IPS DF 19.7 (cell line): ENCODE measurements at regions not wholly inside any gene's neighbourhood (a gene's known extent, or its start where the extent isn't known, plus 50 kb on each side); places are given as distances from the start of the nearest gene placed in this dataset.
"Not testable (repeated sequence)": the region's sequence is repeated elsewhere in the genome, so short reads cannot be mapped to it uniquely, and the experiment has no call there.

Experiments used
- DNase-seq: peaks from one replicate; pipeline ENCODE4 v3.0.0-alpha.2; 2013; ENCODE audit warnings: low read depth, low spot score

DNA sequence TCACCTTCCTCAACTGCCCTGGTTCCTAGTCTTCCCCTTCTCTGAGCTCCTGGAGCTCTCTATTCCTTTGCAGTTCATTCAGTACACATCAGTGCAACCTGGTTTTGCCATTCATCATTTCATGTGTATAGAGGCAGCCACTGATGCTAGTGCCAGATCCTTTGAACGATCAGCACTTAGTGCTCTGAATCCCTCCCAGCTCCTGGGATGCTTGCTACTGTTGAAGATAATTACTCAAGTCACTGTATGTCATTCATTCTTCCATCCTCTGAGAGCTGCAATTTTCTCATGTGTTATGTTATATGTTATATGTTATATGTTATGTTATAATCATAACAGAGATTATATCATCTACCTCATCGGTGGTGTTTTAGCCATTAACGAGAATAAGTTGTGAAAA, 98.5 kb upstream of the UXS1 start:
- DNase-seq, result no peak

GRCh38 chr2:106288873-106289272, 94.8 kb upstream of the UXS1 start:
- no peak for DNase-seq

DNA sequence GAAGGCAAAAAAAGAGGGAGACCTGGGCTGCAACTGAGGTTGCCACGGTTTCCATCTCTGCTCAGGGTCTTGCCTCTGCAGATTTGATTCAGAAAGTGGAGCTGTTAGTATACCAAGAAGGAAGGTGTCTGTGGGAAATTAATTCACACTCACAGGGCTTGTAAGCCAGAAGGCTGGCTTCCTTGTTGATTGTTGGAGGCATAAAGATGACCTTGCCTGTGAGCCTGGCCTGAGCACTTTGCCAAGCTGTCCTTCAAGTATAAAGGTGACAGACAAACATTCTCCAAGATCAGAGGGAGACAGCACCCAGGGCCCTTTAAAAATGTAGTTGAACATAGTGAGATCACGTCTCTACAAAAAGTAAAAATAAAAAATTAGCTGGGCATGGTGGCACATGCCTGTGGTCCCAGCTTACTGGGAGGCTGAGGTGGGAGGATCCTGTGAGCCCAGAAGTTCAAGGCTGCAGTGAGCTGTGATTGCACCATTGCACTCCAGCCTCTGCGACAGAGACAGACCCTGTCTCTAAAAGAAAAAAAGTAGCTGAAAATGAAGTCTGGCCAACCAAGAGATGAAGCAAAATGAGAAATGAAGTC, 91.2 kb upstream of the UXS1 start:
- no peak for DNase-seq

GRCh38 chr2:106284691-106285202, 90.6 kb upstream of the UXS1 start:
- DNase-seq, result no peak

GRCh38 chr2:106284255-106284654, 90.2 kb upstream of the UXS1 start:
- no peak for DNase-seq

DNA sequence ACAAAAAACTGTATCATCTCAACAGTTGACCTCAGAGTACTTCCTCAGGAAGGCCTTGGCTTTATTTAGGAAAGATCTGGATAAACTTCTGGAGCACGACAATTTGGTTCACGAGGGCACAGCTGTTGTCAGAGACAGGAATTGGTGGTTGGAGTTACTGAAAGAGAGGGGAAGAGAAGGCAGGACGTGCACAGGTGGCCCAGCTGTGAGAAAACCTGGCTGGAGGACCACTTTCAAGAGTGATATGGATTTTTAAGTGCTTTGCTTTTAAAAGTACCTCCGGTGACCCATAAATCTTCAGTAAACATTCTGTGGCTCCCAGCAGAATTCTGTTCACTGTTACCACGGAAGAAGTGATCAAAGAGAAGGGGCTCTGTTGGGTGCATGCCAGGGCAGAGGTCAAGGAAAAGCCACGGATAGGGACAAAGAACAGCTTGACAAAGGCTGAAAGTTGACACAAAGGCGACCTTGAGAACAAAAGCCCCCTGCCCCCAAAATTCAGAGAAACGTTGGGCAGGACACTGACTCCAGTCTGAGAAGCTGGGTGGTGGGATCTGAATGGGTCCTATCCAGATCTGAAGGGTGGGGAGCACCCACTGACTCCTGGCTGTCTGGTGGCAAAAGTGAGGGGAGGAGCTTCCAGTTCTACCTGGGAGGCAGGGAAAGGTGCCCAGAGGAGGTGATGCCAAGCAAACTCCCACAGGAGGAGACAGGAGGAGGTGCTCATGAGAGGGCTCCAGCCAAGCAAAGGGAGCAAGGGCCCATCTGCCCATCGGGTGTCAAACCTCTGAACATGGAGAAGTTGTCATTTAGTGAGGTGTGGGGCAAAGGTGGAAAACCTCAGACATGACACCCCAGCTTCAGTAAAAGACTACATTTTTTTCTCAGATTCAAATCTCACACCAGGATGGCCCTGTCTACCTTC, 89.4 kb upstream of the UXS1 start:
- not testable (repeated sequence) for DNase-seq

- no peak for DNase-seq
Observed at GRCh38 chr2:106282462-106283170, 88.5 kb upstream of the UXS1 start.

DNA sequence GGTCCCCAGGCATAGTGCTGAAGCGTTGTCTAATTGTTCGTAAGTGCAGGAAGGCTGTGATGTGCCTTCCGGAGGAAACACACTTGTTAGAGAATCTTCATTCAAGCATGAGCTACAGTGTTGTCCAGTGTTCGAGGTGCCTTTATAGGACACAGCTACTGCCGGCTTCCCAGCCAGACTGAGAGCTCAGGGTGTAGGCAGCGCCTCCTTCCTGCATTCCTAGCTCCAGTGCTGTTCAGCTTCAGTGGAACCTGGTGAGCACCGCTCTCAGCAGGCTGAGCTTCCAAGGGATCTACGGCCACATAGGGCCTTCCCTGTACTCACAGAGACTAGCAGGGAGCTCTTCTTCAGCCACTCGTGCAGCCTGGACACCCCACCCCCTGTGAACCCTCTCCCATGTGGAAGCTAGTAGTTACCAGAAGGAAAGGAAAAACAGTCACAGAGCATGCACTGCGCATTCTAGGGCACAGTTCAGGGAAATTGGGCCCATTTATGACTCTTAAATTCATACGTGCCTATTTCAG, 87.9 kb upstream of the UXS1 start:
- not testable (repeated sequence) for DNase-seq

- DNase-seq, result no peak
Observed at GRCh38 chr2:106280722-106281446, 86.8 kb upstream of the UXS1 start.

- DNase-seq, result no peak
Observed at GRCh38 chr2:106280224-106280623, 86.1 kb upstream of the UXS1 start.

GRCh38 chr2:106278112-106278876, 84.2 kb upstream of the UXS1 start:
- no peak for DNase-seq

GRCh38 chr2:106277426-106277825, 83.3 kb upstream of the UXS1 start:
- DNase-seq, result no peak

DNA sequence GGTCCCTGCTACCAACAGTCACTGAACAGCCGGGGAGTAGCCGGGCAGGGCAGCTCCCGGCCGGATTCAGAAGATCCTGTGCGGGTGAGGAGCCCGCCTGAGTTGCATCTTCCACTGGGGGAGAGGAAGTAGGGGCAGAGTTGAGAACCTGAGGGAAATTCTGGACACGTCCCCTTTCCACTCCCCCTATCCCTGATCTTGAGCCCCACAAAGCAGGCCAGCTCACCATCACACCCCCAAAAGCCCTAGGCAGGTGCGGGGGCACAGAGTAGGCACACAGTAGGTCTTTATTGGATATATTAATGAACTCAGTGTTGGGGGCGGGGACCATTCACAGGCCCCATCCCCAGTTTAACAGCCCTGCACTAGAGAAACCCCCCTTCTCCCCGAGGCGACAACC, 81.9 kb upstream of the UXS1 start:
- DNase-seq, result no peak

DNA sequence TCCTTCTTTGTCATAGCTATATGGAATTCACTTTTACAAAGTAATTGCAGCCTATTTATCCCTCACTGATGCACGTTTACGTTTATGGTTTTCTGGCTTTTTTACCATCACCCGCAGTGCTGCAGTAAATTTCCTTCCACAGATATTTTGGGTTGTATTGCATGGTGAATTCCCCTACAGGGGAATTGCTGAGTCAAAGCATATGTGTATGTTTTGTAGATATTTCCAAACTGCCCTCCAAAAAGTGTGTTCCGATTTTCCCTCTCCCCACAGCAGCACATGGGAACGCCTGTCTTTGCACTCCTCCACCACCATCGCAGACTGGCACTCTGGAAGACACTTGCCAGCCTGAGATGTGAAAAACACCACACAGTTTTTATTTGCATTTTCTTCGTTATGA, 80.6 kb upstream of the UXS1 start:
- DNase-seq, result no peak

DNA sequence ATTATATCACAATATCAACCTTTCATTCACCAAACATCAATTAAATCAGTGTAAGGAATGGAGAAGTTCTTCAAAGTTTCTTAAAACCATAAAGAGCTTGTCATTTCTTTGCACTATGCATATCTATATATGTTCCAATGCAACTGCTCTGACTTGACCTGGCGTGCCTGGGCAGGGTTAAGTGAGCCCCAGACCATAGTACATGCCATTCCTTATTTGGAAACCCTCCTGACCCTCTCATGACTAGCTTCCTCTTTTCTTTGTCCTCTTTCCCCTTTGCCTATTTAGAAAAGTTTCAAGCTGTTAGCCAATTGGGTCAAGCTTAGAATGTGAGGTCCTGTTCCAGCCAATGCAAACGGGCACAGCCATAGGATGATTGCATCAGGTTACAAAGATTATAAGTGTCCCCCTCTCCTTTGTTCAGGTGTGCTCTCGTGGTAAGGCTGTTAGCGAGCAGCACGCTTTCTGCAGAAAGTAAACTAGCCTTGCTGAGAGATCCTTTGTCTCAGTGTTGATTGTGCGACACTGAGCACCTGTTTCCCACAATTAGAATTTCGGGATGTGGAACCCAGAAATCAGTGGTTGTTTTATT, 78.2 kb upstream of the UXS1 start:
- peak; percentile 15 for DNase-seq

DNA sequence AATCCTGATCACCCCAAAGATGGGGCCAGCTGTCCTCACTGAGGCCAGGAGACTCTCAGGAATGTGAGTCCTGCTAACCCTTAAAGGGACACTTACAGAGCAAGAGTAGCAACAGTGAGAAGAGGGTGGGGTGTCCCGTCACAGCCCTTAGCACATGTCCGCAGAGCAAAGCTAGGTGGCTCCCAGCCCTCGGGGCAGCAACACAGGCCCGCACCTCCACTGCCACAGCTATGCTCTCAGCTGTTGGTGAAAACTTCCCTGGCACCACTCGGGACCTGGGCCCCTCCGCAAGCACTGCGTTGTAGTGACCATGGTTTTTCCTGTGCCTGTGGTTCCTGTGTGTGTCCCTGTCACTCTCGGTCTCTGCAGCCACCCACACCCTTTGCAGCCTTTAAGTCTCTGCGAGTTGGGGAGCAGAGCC, 76.4 kb upstream of the UXS1 start:
- no peak for DNase-seq

GRCh38 chr2:106269591-106270291, 75.6 kb upstream of the UXS1 start:
- no peak for DNase-seq

GRCh38 chr2:106267997-106268396, 73.9 kb upstream of the UXS1 start:
- no peak for DNase-seq

DNA sequence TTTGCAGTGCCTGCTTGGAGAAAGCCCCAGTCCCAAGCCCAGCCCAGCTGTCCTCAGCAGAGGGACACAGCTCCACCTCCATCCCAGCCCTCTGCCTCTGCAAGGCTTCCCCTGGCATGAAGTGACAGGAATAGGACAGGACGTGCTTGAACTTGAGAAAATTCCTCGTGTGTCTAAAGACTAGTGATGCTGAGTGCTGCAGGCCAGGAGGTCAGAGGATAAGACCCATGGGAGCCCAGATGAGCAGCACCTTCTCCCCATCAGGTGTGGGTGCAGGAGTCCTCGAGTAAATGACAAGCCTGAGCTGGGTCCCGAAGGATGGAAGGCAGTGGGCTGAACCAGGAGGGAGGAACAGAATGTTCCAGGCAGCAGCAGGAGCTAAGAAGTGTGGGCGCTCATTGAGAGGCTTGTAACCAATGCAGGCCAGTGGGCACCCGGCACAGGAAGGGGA, 67.8 kb upstream of the UXS1 start:
- no peak for DNase-seq
